GM12874 (cell line): ENCODE measurements at regions not wholly inside any gene's neighbourhood (a gene's known extent, or its start where the extent isn't known, plus 50 kb on each side); places are given as distances from the start of the nearest gene placed in this dataset.

ENCODE experiments used
- CTCF ChIP-seq: IDR thresholded peaks from 2 replicates; pipeline ENCODE4 v1.5.1; 2011; ENCODE audit warnings: low read depth, mild to moderate bottlenecking, control low read depth, low read length, moderate library complexity; ENCODE audit not compliant: insufficient read depth

- TF ChIP-seq CTCF, result no peak
Measured at GRCh38 chr1:185565302-185565701, 168.9 kb upstream of the HMCN1 start.

DNA sequence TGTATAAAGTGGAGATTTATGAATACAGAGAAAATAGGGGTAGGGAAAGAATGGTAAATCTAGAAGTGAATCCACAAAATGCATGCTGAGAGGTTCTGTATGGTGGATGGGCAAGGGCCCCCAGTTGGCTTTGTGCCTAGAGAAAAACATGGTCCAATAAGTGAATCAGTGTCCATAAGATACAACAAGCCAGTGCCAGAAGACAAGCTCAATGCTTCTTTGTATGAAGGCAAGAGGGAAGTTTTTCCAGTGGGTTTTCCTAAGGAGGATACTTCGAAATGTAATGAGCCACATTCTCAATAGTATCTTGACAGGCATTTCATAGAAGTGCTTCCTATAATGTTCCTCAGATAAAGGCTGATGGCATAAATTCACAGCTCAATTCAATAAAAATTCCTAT lies 169.4 kb upstream of the HMCN1 start:
- TF ChIP-seq CTCF, result no peak

GRCh38 chr1:185562461-185563359 lies 171.5 kb upstream of the HMCN1 start:
- TF ChIP-seq CTCF, result no peak

DNA sequence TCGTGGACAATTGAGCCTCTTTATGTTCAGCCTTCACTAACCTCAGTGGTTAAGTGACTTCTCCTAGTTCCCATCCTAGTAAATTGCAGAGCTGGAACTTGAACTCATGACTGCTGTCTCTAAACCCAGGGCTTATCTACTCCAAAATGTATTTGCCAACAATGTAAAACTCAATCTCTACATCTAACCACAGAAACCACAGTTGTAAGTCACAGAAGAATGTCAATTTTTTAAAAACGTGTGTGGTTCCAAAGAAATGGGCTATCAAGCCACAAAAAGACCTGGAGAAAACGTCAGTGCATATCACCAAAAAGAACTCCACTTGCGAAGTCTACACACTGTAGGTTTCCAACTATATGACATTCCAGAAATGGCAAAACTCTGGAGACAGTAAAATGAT lies 172.6 kb upstream of the HMCN1 start:
- no peak for TF ChIP-seq CTCF

DNA sequence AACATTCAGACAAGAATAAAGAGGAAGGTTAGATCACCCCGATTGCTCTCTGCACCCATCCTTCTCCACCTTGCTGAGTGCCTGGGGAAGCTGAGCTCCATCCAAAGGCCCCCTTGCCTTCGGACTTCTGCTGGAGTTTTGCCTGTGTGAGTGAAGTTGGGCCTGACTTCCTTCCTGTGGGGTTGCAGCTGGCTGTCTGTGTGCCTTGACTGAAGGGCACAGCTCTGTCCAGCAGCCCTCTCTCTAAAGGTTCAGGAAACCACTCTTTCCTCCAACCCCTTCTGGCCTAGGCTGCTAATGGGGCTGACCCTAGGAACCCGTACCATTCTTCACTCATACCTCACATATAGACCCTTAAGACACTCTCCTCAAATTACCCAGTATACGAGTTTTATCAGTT lies 173.4 kb upstream of the HMCN1 start:
- no peak for TF ChIP-seq CTCF

- TF ChIP-seq CTCF, result peak; percentile 52
Measured at GRCh38 chr1:185559684-185560331, 174.4 kb upstream of the HMCN1 start.

DNA sequence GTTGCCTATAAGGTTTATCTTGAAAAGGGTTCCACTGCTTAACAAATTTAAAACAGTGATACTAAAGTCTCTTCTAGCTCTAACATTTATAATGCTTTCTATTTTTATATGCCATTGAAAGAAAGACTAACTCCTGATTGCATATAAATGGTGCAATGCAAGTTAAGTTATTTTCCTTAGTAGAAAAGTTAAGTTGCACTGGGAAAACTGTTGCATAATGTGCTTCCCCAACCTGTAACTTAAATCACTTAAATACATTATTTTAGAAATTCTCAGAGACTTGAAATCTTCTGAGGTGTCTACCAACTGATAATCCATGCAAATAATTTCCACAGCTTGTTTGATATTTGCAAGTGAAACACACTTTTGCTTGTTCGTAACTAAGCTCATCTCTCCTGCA lies 175.0 kb upstream of the HMCN1 start:
- no peak for TF ChIP-seq CTCF
